ENCODE measurements at regions not wholly inside any gene's neighbourhood (a gene's known extent, or its start where the extent isn't known, plus 50 kb on each side); places are given as distances from the start of the nearest gene placed in this dataset.

DNA sequence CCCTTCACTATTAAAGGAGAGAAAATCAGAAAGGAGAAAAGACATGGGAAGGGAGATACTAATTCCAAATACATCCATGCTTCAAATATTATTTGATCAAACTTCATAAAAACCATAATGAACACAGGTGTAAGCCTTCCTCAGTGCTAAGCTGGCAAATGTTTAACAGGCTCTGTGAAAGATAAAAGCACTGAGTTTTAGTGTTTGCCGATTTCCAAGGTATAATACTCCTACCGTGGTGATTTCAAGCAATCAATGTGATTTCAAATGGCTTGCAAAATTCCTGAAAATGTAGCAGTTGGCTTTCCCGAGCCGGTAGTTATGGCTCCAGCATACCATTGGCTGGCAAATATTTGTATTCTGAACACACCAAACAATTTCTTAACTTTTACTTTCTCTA lies 732.3 kb upstream of the GOLIM4 start:
- no peak for DNase-seq
- H3K36me3 ChIP-seq (replicated peaks; ENCODE audit: control insufficient read depth, insufficient read depth, low read length), result no peaks in the 10 kb centered on the region
- no peaks in the 10 kb centered on the region for H3K27me3 ChIP-seq (ENCODE audit: control insufficient read depth, insufficient read depth, low read length)
- H3K4me3 ChIP-seq (ENCODE audit: insufficient read depth, low read depth, low read length), result no peak overlapping the region

DNA sequence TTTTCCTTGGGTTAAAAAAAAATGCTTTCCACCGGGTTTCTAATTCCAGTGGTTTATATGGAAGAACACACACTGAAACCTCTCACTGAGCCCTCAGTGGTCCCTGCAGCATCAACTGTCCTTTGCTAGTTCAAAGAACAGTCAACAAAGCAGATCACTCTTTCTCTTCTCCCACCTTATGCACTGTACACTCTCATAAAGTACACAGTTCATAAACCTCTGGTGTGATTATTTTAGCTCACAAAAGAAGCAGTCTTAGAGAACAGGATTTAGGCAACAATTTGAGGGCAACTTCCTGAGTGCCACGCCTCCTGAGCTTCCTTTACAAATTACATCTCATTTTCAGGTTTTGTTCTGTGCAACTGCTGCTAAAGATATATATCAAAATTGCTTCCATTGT lies 728.4 kb upstream of the GOLIM4 start:
- H3K36me3 ChIP-seq (replicated peaks; ENCODE audit: control insufficient read depth, insufficient read depth, low read length), result no peaks in the 10 kb centered on the region
- no peak overlapping the region for H3K4me3 ChIP-seq (ENCODE audit: insufficient read depth, low read depth, low read length)
- DNase-seq, result no peak
- no peaks in the 10 kb centered on the region for H3K27me3 ChIP-seq (ENCODE audit: control insufficient read depth, insufficient read depth, low read length)

DNA sequence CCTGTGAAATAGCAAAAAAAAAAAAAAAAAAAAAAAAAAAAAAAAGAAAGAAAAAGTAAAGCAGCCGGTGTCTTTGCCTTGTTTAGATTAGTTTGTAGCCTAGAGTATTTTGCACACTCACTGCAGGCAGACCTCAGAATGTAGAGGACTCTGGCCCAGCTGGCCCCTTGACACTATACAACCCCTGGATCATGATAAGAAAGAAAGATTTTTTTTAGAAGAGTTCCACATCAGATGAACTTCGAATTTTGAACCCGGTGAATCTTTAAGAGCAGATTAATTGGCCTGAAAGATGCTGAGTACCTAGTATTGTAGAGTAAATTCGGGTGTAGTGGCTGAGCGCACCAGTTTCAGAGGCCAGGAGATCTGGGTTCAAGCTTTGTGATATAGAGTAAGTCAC lies 727.7 kb upstream of the GOLIM4 start:
- Histone ChIP-seq H3K4me3 (ENCODE audit: insufficient read depth, low read depth, low read length) (no peak overlapping the region), H3K36me3 (replicated peaks; ENCODE audit: control insufficient read depth, insufficient read depth, low read length) (no peaks in the 10 kb centered on the region), H3K27me3 (ENCODE audit: control insufficient read depth, insufficient read depth, low read length) (no peaks in the 10 kb centered on the region)
- no peak for DNase-seq

DNA sequence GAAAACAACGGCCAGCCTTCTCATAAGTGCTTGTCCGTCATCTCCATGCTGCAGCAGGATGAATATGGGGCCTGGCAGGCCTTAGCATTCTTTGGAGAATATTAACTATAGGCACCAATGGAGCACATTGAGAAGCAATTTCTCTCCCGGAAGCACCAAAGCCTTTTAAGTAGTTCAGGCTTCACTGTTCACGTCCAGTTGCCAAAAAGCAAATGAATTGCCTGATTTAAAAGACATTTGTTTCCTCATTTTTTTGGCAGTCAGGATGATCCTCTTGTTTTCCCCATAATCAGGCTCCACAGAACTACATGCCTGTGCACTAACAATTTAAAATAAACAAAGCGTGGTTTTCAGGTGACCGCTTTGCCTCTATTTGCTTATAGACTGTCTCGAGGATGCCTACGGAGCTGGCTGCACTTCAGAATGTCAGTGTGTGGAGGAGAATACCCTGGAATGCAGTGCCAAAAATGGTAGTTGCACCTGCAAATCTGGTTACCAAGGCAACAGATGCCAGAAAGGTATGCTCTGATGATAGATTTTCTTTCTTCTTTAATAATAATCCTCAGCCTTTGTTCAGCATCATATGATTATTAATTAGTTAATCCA lies 725.2 kb upstream of the GOLIM4 start:
- no peak for DNase-seq
- no peaks in the 10 kb centered on the region for H3K36me3 ChIP-seq (replicated peaks; ENCODE audit: control insufficient read depth, insufficient read depth, low read length)
- H3K4me3 ChIP-seq (ENCODE audit: insufficient read depth, low read depth, low read length), result no peak overlapping the region
- H3K27me3 ChIP-seq (ENCODE audit: control insufficient read depth, insufficient read depth, low read length), result no peaks in the 10 kb centered on the region

DNA sequence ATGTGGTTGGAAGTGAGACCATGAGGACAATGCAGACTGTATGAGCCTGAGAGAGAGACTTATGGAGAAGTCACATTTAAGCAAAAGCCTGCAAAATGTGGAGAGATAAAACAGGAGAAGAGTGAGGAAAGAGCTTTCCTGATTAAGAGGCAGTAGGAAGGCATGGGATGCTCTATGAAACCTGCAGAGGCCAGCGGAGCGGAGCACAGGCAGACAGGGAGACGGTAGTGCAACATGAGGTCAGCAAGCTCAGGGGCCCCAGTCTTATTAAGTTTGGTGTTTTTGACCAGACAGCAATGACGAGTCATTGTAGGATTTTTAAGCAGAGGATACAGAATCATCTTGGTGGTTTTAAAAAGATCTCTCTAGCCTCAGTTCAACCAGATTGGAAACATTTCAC lies 721.5 kb upstream of the GOLIM4 start:
- H3K27me3 ChIP-seq (ENCODE audit: control insufficient read depth, insufficient read depth, low read length), result no peaks in the 10 kb centered on the region
- no peak for DNase-seq

DNA sequence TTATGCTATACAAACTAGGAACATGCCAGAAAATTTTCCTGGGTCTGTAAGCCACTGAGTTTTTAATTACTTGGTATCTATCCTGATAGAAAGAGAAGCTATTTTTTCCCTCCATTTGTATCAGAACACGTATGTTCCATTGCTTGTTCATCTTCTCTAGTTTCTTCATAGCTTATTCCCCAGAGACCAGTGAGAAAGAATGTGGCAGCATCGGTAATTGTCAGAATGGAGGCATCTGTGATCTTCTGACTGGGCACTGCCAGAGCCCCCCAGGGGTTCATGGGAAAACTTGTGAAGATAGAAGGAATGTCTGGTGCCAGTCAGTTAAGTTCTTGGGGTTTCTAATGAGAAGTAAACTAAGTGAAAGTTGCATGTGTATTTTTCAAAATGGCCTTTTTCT lies 720.2 kb upstream of the GOLIM4 start:
- DNase-seq, result no peak
- Histone ChIP-seq H3K4me3 (ENCODE audit: insufficient read depth, low read depth, low read length) (no peak overlapping the region), H3K27me3 (ENCODE audit: control insufficient read depth, insufficient read depth, low read length) (no peaks in the 10 kb centered on the region), H3K36me3 (replicated peaks; ENCODE audit: control insufficient read depth, insufficient read depth, low read length) (no peaks in the 10 kb centered on the region)

More for the DNA sequence above, 721.5 kb upstream of the GOLIM4 start:
- H3K4me3 ChIP-seq (ENCODE audit: insufficient read depth, low read depth, low read length), result no peak overlapping the region
- no peaks in the 10 kb centered on the region for H3K36me3 ChIP-seq (replicated peaks; ENCODE audit: control insufficient read depth, insufficient read depth, low read length)

DNA sequence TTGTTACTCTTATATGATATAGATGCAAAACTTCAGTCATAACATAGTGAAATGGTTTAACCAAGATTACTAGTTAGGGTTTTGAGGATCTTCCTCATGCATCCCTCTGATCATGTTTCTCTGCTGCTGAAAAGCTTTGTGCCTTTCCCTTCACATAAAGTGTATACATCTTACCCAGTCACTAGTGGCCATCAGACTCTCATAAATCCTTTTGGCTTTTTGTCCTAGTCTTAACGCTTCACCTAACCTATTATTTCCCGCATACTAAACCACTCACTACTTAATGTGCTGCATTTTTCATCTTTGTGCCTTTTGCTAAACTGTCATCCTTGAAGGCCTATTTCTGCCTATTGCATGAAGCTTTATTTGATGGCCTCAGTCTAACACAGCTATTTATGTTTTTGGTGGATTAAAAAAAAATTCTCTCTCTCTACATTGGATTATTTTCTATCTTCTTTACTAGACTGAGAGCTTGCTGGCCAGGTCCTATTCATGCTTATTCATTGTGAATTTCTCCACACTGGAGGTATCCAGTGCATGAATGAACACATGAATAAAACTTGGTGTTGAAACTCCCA lies 717.6 kb upstream of the GOLIM4 start:
- DNase-seq, result no peak

DNA sequence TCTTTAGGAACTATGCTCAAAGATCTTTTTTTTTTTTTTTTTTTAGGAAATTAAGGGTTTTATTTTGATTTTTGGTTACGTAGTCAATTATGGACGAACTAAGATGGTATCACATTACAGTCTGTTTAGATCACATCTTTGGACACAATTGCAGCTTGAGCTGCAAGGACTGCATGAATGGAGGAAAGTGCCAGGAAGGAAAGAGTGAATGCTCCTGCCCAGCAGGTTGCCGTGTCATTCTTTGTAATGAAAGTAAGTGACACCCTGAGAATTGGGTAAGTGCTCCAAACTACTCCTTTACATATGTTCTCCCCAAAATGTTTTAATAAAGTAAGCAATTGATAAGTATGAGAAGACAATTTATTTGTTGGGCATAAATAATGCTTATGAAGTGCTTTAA lies 716.5 kb upstream of the GOLIM4 start:
- no peaks in the 10 kb centered on the region for H3K36me3 ChIP-seq (replicated peaks; ENCODE audit: control insufficient read depth, insufficient read depth, low read length)
- H3K4me3 ChIP-seq (ENCODE audit: insufficient read depth, low read depth, low read length), result no peak overlapping the region
- peak; percentile 33 for DNase-seq
- H3K27me3 ChIP-seq (ENCODE audit: control insufficient read depth, insufficient read depth, low read length), result no peaks in the 10 kb centered on the region

More for the DNA sequence above, 717.6 kb upstream of the GOLIM4 start:
- Histone ChIP-seq H3K27me3 (ENCODE audit: control insufficient read depth, insufficient read depth, low read length) (no peaks in the 10 kb centered on the region), H3K36me3 (replicated peaks; ENCODE audit: control insufficient read depth, insufficient read depth, low read length) (no peaks in the 10 kb centered on the region), H3K4me3 (ENCODE audit: insufficient read depth, low read depth, low read length) (no peak overlapping the region)

DNA sequence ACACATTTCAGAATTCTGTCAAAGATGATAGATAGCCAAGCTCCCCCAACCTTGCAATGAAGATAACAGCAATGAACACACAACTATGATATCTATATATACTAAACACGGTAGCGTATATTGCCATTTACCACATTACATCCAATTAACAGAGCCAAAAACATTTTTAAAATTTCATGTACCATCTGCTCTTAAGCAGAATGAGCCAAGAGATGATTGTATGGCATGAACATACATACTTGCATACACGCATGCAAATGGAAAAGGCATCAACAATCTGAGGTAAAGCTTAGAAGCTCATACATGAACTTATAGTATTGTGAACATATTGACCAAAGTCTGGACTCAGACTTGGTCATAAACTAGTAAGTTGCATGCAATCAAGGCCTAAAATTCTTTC lies 712.9 kb upstream of the GOLIM4 start:
- Histone ChIP-seq H3K27me3 (ENCODE audit: control insufficient read depth, insufficient read depth, low read length) (no peaks in the 10 kb centered on the region), H3K4me3 (ENCODE audit: insufficient read depth, low read depth, low read length) (no peak overlapping the region), H3K36me3 (replicated peaks; ENCODE audit: control insufficient read depth, insufficient read depth, low read length) (no peaks in the 10 kb centered on the region)
- DNase-seq, result no peak

DNA sequence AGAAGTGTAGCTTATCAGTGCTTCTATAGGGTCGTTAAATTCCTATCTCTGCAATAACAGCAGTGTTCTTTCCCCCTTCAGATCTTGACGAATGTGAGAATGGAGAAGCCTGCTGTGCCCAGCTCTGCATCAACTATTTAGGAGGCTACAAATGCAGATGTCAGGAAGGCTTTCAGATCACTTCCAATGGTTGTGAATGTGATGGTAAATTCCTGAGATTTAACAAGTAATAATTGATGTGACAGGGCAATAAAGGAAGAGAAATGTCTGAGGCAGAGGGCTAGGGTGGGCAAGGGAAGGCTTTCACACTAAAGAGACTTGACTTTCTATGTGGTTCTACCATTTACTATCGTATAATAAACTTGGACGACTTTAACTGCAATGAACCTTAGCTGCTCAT lies 711.7 kb upstream of the GOLIM4 start:
- Histone ChIP-seq H3K4me3 (ENCODE audit: insufficient read depth, low read depth, low read length) (no peak overlapping the region), H3K36me3 (replicated peaks; ENCODE audit: control insufficient read depth, insufficient read depth, low read length) (no peaks in the 10 kb centered on the region), H3K27me3 (ENCODE audit: control insufficient read depth, insufficient read depth, low read length) (no peaks in the 10 kb centered on the region)
- peak; percentile 30 for DNase-seq

DNA sequence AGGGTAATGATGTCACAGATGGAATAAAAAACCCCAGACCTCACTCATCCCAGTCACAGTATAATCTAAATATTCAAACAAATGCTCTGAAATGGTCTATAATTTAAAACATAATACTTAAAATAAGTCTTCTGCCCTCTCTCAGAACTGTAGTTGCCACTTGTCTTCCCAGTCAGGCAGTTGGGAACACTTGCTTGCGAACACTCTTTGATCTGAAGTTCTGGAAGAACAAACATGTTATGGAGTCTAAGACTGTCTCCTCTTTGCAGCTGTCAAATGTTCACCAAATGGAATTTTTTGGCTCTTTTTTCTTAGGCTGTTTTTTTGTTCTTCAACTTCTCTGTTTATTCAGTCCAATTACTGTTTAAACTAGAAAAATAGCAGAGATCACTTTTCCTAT lies 711.1 kb upstream of the GOLIM4 start:
- no peaks in the 10 kb centered on the region for H3K36me3 ChIP-seq (replicated peaks; ENCODE audit: control insufficient read depth, insufficient read depth, low read length)
- H3K4me3 ChIP-seq (ENCODE audit: insufficient read depth, low read depth, low read length), result no peak overlapping the region
- DNase-seq, result no peak
- H3K27me3 ChIP-seq (ENCODE audit: control insufficient read depth, insufficient read depth, low read length), result no peaks in the 10 kb centered on the region

DNA sequence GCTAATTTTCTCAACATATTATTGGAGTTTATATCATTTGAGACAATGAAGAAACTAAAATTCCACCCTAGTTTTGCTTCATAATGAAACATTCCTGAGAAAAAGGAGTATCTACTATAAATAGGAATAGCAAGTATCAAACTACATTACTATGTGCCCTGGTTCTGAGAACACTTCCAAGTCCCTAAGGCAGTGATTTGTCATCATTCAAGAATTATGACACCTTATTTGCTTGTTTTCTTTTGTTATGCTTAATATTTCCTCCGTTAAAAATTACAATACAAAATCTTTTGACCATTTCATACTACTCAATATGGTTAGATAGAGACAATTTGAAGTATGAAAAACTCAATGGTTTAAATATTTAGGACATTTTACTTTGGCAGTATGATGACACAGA lies 707.8 kb upstream of the GOLIM4 start:
- no peaks in the 10 kb centered on the region for H3K36me3 ChIP-seq (replicated peaks; ENCODE audit: control insufficient read depth, insufficient read depth, low read length)
- no peaks in the 10 kb centered on the region for H3K27me3 ChIP-seq (ENCODE audit: control insufficient read depth, insufficient read depth, low read length)
- H3K4me3 ChIP-seq (ENCODE audit: insufficient read depth, low read depth, low read length), result no peak overlapping the region
- no peak for DNase-seq

DNA sequence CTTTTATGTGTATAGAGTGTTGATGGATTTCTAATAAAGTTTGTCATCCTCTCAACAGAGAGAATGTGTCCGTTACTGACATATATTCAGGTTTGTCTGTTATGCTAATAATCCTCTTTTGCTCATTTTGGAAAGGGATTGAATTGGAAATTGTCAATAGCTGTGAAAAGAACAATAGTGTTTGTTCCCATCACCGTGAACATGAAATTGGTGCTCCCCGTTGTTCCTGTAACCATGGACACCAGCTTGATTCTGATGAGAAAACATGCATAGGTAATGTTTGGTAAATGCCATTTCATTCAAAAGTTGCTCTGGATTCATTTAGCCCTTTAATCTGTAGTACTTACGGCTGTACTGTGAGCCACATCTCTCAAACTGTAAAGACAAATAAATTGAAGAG lies 707.0 kb upstream of the GOLIM4 start:
- Histone ChIP-seq H3K27me3 (ENCODE audit: control insufficient read depth, insufficient read depth, low read length) (no peaks in the 10 kb centered on the region), H3K36me3 (replicated peaks; ENCODE audit: control insufficient read depth, insufficient read depth, low read length) (no peaks in the 10 kb centered on the region), H3K4me3 (ENCODE audit: insufficient read depth, low read depth, low read length) (no peak overlapping the region)
- peak; percentile 9 for DNase-seq

DNA sequence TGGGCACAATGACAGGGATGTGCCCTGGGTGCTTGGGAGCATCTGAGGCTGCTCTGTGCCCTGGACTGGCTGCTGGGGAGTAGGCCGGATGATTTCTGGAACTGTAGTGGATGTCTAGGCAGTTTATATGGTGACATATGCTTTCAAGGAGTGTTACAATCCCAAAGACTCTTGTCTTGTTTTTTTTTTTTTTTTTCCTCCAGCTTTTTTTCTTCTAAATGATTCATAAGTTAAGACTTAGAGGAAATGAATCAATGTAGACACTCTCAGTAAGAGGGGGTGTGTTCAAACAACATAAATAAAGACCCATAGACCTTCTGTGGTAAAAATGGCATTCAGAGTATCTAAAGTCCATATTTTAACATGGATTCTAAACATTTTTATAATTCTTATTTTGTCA lies 706.1 kb upstream of the GOLIM4 start:
- H3K36me3 ChIP-seq (replicated peaks; ENCODE audit: control insufficient read depth, insufficient read depth, low read length), result no peaks in the 10 kb centered on the region
- DNase-seq, result no peak
- no peak overlapping the region for H3K4me3 ChIP-seq (ENCODE audit: insufficient read depth, low read depth, low read length)
- no peaks in the 10 kb centered on the region for H3K27me3 ChIP-seq (ENCODE audit: control insufficient read depth, insufficient read depth, low read length)

DNA sequence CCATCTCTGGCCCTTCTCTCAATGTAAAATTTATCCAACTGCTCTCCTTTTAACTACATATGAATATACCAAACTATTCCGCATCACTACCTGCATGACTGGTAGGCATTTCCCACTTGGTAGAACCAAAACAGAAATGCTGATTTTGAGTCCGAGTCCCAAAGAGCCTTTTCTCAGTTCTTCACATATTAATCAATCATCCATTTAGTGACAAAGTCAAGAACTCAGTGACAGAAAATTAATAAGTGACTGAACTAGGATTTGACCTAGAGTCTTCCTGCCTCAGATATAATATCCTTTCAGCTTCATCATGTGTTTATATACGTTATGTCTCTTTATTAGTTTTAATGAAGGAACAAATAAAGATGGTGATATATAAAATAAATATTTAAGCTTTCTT lies 700.6 kb upstream of the GOLIM4 start:
- no peak overlapping the region for H3K4me3 ChIP-seq (ENCODE audit: insufficient read depth, low read depth, low read length)
- H3K27me3 ChIP-seq (ENCODE audit: control insufficient read depth, insufficient read depth, low read length), result no peaks in the 10 kb centered on the region
- no peaks in the 10 kb centered on the region for H3K36me3 ChIP-seq (replicated peaks; ENCODE audit: control insufficient read depth, insufficient read depth, low read length)
- no peak for DNase-seq

DNA sequence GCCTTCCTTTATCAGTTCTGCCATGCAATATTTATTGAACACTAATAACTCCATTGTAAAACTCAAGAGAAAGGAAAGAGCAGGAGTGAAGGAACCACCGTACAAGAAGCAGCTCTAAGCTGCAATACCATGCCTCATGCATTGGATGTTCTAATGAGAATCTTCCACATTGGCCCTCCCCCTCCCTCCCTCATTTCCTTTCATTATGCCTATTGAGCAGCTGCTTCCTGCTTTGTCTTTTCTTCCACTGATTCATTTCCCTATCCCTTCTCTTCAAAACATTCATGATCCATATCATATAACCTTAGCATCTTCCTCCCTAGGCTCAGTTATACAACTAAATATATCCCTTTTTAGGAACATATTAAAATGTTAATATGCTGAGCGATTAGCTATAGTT lies 698.7 kb upstream of the GOLIM4 start:
- Histone ChIP-seq H3K27me3 (ENCODE audit: control insufficient read depth, insufficient read depth, low read length) (no peaks in the 10 kb centered on the region), H3K36me3 (replicated peaks; ENCODE audit: control insufficient read depth, insufficient read depth, low read length) (no peaks in the 10 kb centered on the region), H3K4me3 (ENCODE audit: insufficient read depth, low read depth, low read length) (no peak overlapping the region)
- no peak for DNase-seq
